ENCODE measurements at regions not wholly inside any gene's neighbourhood (a gene's known extent, or its start where the extent isn't known, plus 50 kb on each side); places are given as distances from the start of the nearest gene placed in this dataset.

DNA sequence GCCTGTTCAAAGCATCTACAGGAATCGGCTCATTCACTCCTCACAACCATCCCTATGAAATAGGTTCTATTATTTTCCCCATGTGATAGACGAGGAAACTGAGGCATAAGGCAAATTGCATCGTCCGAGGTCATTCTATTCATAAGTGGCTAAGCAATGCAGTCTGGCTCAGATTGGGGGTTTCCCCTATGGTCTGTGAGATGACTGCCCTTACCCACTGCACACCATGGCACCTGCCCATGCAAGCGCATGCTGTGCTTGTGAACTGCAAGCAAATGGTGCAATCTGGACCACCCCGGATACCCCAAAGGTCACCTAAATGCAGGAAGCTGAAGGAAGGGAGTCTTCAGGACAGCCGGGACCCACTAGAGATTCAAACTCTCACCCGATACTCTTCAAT is 123.4 kb upstream of the SOD1 start:
- no peaks in the 10 kb centered on the region for H3K4me1 ChIP-seq
- H3K9me3 ChIP-seq, result no peaks in the 10 kb centered on the region
- no peaks in the 10 kb centered on the region for H3K36me3 Mint-ChIP-seq (ENCODE audit: insufficient read depth, unreplicated experiment)
- no peaks in the 10 kb centered on the region for H3K27me3 Mint-ChIP-seq (ENCODE audit: insufficient read depth, unreplicated experiment)
- POLR2A ChIA-PET, result no interaction called here
- no peak overlapping the region for H3K4me3 Mint-ChIP-seq (ENCODE audit: unreplicated experiment)
- H3K4me3 ChIP-seq (ENCODE audit: low read depth, low read length), result no peak overlapping the region
- DNase-seq, result no peak
- H3K27me3 ChIP-seq (replicated peaks; ENCODE audit: control insufficient read depth, insufficient read depth, low read length), result no peaks in the 10 kb centered on the region
- no peaks in the 10 kb centered on the region for H3K9me3 Mint-ChIP-seq (ENCODE audit: unreplicated experiment)
- BruUV-seq (replicated peaks), result no TSS peak
- H3K4me1 Mint-ChIP-seq (ENCODE audit: low read depth, unreplicated experiment), result no peaks in the 10 kb centered on the region
- TF ChIP-seq CTCF (IDR thresholded peaks at IDR 0.05; ENCODE audit: insufficient read depth in 1 of 2, low read depth in 1 of 2, low read length in 1 of 2, severe bottlenecking in 1 of 2, unreplicated experiment in 1 of 2), result no peak
- CTCF ChIA-PET, result no interaction called here
- intact Hi-C loops (cut with micrococcal nuclease; ENCODE audit: unreplicated experiment), result no loop called here
- no peaks in the 10 kb centered on the region for H3K36me3 ChIP-seq (ENCODE audit: control insufficient read depth, insufficient read depth, low read length)
- H3K27ac Mint-ChIP-seq (ENCODE audit: unreplicated experiment), result no peak overlapping the region

GRCh38 chr21:31531967-31532366 is 127.5 kb upstream of the SOD1 start:
- H3K36me3 ChIP-seq (ENCODE audit: control insufficient read depth, insufficient read depth, low read length), result no peaks in the 10 kb centered on the region
- TF ChIP-seq CTCF (IDR thresholded peaks at IDR 0.05; ENCODE audit: insufficient read depth in 1 of 2, low read depth in 1 of 2, low read length in 1 of 2, severe bottlenecking in 1 of 2, unreplicated experiment in 1 of 2), result no peak
- H3K27me3 Mint-ChIP-seq (ENCODE audit: insufficient read depth, unreplicated experiment), result no peaks in the 10 kb centered on the region
- peaks cover 28% of the 10 kb centered on the region for H3K4me1 Mint-ChIP-seq (ENCODE audit: low read depth, unreplicated experiment)
- H3K4me3 ChIP-seq (ENCODE audit: low read depth, low read length), result no peak overlapping the region
- no peaks in the 10 kb centered on the region for H3K36me3 Mint-ChIP-seq (ENCODE audit: insufficient read depth, unreplicated experiment)
- no peak overlapping the region for H3K4me3 Mint-ChIP-seq (ENCODE audit: unreplicated experiment)
- POLR2A ChIA-PET, result no interaction called here
- H3K9me3 Mint-ChIP-seq (ENCODE audit: unreplicated experiment), result no peaks in the 10 kb centered on the region
- no peaks in the 10 kb centered on the region for H3K27me3 ChIP-seq (replicated peaks; ENCODE audit: control insufficient read depth, insufficient read depth, low read length)
- DNase-seq, result no peak
- H3K9me3 ChIP-seq, result no peaks in the 10 kb centered on the region
- no TSS peak for BruUV-seq (replicated peaks)
- intact Hi-C loops (cut with micrococcal nuclease; ENCODE audit: unreplicated experiment), result no loop called here
- peaks cover 21% of the 10 kb centered on the region for H3K4me1 ChIP-seq
- CTCF ChIA-PET, result no interaction called here
- no peak overlapping the region for H3K27ac Mint-ChIP-seq (ENCODE audit: unreplicated experiment)

- H3K9me3 Mint-ChIP-seq (ENCODE audit: unreplicated experiment), result no peaks in the 10 kb centered on the region
- POLR2A ChIA-PET, result no interaction called here
- CTCF ChIA-PET, result no interaction called here
- intact Hi-C loops (cut with micrococcal nuclease; ENCODE audit: unreplicated experiment), result no loop called here
- Histone ChIP-seq H3K9me3 (no peaks in the 10 kb centered on the region), H3K27me3 (replicated peaks; ENCODE audit: control insufficient read depth, insufficient read depth, low read length) (no peaks in the 10 kb centered on the region), H3K36me3 (ENCODE audit: control insufficient read depth, insufficient read depth, low read length) (no peaks in the 10 kb centered on the region), H3K4me3 (ENCODE audit: low read depth, low read length) (no peak overlapping the region), H3K4me1 (peaks cover 21% of the 10 kb centered on the region)
- peaks cover 28% of the 10 kb centered on the region for H3K4me1 Mint-ChIP-seq (ENCODE audit: low read depth, unreplicated experiment)
- BruUV-seq (replicated peaks), result no TSS peak
- no peaks in the 10 kb centered on the region for H3K36me3 Mint-ChIP-seq (ENCODE audit: insufficient read depth, unreplicated experiment)
- no peak overlapping the region for H3K4me3 Mint-ChIP-seq (ENCODE audit: unreplicated experiment)
- H3K27me3 Mint-ChIP-seq (ENCODE audit: insufficient read depth, unreplicated experiment), result no peaks in the 10 kb centered on the region
- no peak for TF ChIP-seq CTCF (IDR thresholded peaks at IDR 0.05; ENCODE audit: insufficient read depth in 1 of 2, low read depth in 1 of 2, low read length in 1 of 2, severe bottlenecking in 1 of 2, unreplicated experiment in 1 of 2)
- no peak overlapping the region for H3K27ac Mint-ChIP-seq (ENCODE audit: unreplicated experiment)
- DNase-seq, result no peak
These were observed 128.4 kb upstream of the SOD1 start for GRCh38 chr21:31530897-31531705.

All from Caco-2 (cell line).